ENCODE measurements at regions not wholly inside any gene's neighbourhood (a gene's known extent, or its start where the extent isn't known, plus 50 kb on each side); places are given as distances from the start of the nearest gene placed in this dataset.

GRCh38 chr11:71339396-71339881, 87.1 kb upstream of the SHANK2 start:
- H3K27me3 ChIP-seq (ENCODE audit: control insufficient read depth, insufficient read depth, low read length) = peaks cover 38% of the 10 kb centered on the region
- no peaks in the 10 kb centered on the region for H3K9me3 ChIP-seq (replicated peaks; ENCODE audit: low read length)
- peak overlapping the region; percentile 52 for H3K4me2 ChIP-seq (ENCODE audit: low read length)
- peaks cover 11% of the 10 kb centered on the region for H3K4me1 ChIP-seq (ENCODE audit: control insufficient read depth, insufficient read depth, low read length)
- no peak overlapping the region for H3K9ac ChIP-seq (ENCODE audit: low read depth, low read length)
- H3K36me3 ChIP-seq (ENCODE audit: insufficient read depth, low read length) = no peaks in the 10 kb centered on the region
- H3K4me3 ChIP-seq (ENCODE audit: low read length) = peak overlapping the region; percentile 51

- H3K9ac ChIP-seq (ENCODE audit: low read depth, low read length) = no peak overlapping the region
- peak overlapping the region; percentile 51 for H3K4me3 ChIP-seq (ENCODE audit: low read length)
- H3K9me3 ChIP-seq (replicated peaks; ENCODE audit: low read length) = no peaks in the 10 kb centered on the region
- H3K36me3 ChIP-seq (ENCODE audit: insufficient read depth, low read length) = no peaks in the 10 kb centered on the region
- peaks cover 11% of the 10 kb centered on the region for H3K4me1 ChIP-seq (ENCODE audit: control insufficient read depth, insufficient read depth, low read length)
- peaks cover 38% of the 10 kb centered on the region for H3K27me3 ChIP-seq (ENCODE audit: control insufficient read depth, insufficient read depth, low read length)
- H3K4me2 ChIP-seq (ENCODE audit: low read length) = peak overlapping the region; percentile 52
These were observed 86.5 kb upstream of the SHANK2 start for GRCh38 chr11:71338801-71339395.

- Histone ChIP-seq H3K9me3 (replicated peaks; ENCODE audit: low read length) (no peaks in the 10 kb centered on the region), H3K36me3 (ENCODE audit: insufficient read depth, low read length) (no peaks in the 10 kb centered on the region), H3K4me1 (ENCODE audit: control insufficient read depth, insufficient read depth, low read length) (peaks cover 11% of the 10 kb centered on the region), H3K9ac (ENCODE audit: low read depth, low read length) (no peak overlapping the region), H3K4me2 (ENCODE audit: low read length) (no peak overlapping the region), H3K27me3 (ENCODE audit: control insufficient read depth, insufficient read depth, low read length) (peaks cover 40% of the 10 kb centered on the region), H3K4me3 (ENCODE audit: low read length) (no peak overlapping the region)
These were observed 84.8 kb upstream of the SHANK2 start for GRCh38 chr11:71336996-71337754.

- no peak overlapping the region for H3K4me2 ChIP-seq (ENCODE audit: low read length)
- peaks cover 40% of the 10 kb centered on the region for H3K27me3 ChIP-seq (ENCODE audit: control insufficient read depth, insufficient read depth, low read length)
- no peaks in the 10 kb centered on the region for H3K9me3 ChIP-seq (replicated peaks; ENCODE audit: low read length)
- no peak overlapping the region for H3K4me3 ChIP-seq (ENCODE audit: low read length)
- no peak overlapping the region for H3K9ac ChIP-seq (ENCODE audit: low read depth, low read length)
- peaks cover 11% of the 10 kb centered on the region for H3K4me1 ChIP-seq (ENCODE audit: control insufficient read depth, insufficient read depth, low read length)
- no peaks in the 10 kb centered on the region for H3K36me3 ChIP-seq (ENCODE audit: insufficient read depth, low read length)
These were observed 84.0 kb upstream of the SHANK2 start for GRCh38 chr11:71336176-71336995.

GRCh38 chr11:71335371-71335770, 83.0 kb upstream of the SHANK2 start:
- H3K27me3 ChIP-seq (ENCODE audit: control insufficient read depth, insufficient read depth, low read length) = peaks cover 47% of the 10 kb centered on the region

GRCh38 chr11:71334191-71334590, 81.8 kb upstream of the SHANK2 start:
- no peak overlapping the region for H3K4me2 ChIP-seq (ENCODE audit: low read length)

More at GRCh38 chr11:71335371-71335770, 83.0 kb upstream of the SHANK2 start:
- H3K9ac ChIP-seq (ENCODE audit: low read depth, low read length) = no peak overlapping the region
- H3K4me2 ChIP-seq (ENCODE audit: low read length) = no peak overlapping the region
- H3K36me3 ChIP-seq (ENCODE audit: insufficient read depth, low read length) = no peaks in the 10 kb centered on the region
- H3K9me3 ChIP-seq (replicated peaks; ENCODE audit: low read length) = no peaks in the 10 kb centered on the region
- H3K4me1 ChIP-seq (ENCODE audit: control insufficient read depth, insufficient read depth, low read length) = peaks cover 11% of the 10 kb centered on the region
- no peak overlapping the region for H3K4me3 ChIP-seq (ENCODE audit: low read length)

DNA sequence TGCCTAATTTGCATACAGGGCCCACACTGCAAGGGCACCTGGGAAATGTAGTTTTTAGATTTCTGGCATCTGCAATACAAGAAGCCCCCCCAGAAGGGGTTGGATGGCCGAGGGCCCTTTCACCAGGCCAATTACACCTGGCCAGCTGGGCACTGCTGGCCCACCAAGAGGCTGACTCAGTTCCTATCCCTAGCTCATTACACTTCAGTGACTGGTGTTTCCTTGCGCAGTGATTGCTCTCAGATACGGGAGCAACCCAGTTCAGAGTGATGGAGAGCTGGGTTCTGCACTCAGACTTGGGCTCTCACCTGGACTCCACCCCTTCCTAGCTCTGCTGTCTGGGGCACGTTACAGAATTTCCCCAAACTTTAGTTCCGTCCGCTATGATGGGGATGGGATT, 81.1 kb upstream of the SHANK2 start:
- Histone ChIP-seq H3K9ac (ENCODE audit: low read depth, low read length) (no peak overlapping the region), H3K4me1 (ENCODE audit: control insufficient read depth, insufficient read depth, low read length) (no peaks in the 10 kb centered on the region), H3K4me2 (ENCODE audit: low read length) (no peak overlapping the region), H3K27me3 (ENCODE audit: control insufficient read depth, insufficient read depth, low read length) (peaks cover 36% of the 10 kb centered on the region), H3K36me3 (ENCODE audit: insufficient read depth, low read length) (no peaks in the 10 kb centered on the region), H3K9me3 (replicated peaks; ENCODE audit: low read length) (no peaks in the 10 kb centered on the region), H3K4me3 (ENCODE audit: low read length) (no peak overlapping the region)

More at GRCh38 chr11:71334191-71334590, 81.8 kb upstream of the SHANK2 start:
- Histone ChIP-seq H3K4me1 (ENCODE audit: control insufficient read depth, insufficient read depth, low read length) (peaks cover 3% of the 10 kb centered on the region), H3K9me3 (replicated peaks; ENCODE audit: low read length) (no peaks in the 10 kb centered on the region), H3K36me3 (ENCODE audit: insufficient read depth, low read length) (no peaks in the 10 kb centered on the region), H3K9ac (ENCODE audit: low read depth, low read length) (no peak overlapping the region), H3K4me3 (ENCODE audit: low read length) (no peak overlapping the region), H3K27me3 (ENCODE audit: control insufficient read depth, insufficient read depth, low read length) (peaks cover 39% of the 10 kb centered on the region)

- peaks cover 37% of the 10 kb centered on the region for H3K27me3 ChIP-seq (ENCODE audit: control insufficient read depth, insufficient read depth, low read length)
- no peaks in the 10 kb centered on the region for H3K9me3 ChIP-seq (replicated peaks; ENCODE audit: low read length)
- no peak overlapping the region for H3K9ac ChIP-seq (ENCODE audit: low read depth, low read length)
- no peaks in the 10 kb centered on the region for H3K36me3 ChIP-seq (ENCODE audit: insufficient read depth, low read length)
- no peak overlapping the region for H3K4me3 ChIP-seq (ENCODE audit: low read length)
- no peaks in the 10 kb centered on the region for H3K4me1 ChIP-seq (ENCODE audit: control insufficient read depth, insufficient read depth, low read length)
- no peak overlapping the region for H3K4me2 ChIP-seq (ENCODE audit: low read length)
These were observed 80.1 kb upstream of the SHANK2 start for GRCh38 chr11:71332447-71332846.

- H3K4me2 ChIP-seq (ENCODE audit: low read length) = no peak overlapping the region
- H3K9me3 ChIP-seq (replicated peaks; ENCODE audit: low read length) = no peaks in the 10 kb centered on the region
- H3K9ac ChIP-seq (ENCODE audit: low read depth, low read length) = no peak overlapping the region
- no peak overlapping the region for H3K4me3 ChIP-seq (ENCODE audit: low read length)
- peaks cover 40% of the 10 kb centered on the region for H3K27me3 ChIP-seq (ENCODE audit: control insufficient read depth, insufficient read depth, low read length)
- no peaks in the 10 kb centered on the region for H3K36me3 ChIP-seq (ENCODE audit: insufficient read depth, low read length)
- H3K4me1 ChIP-seq (ENCODE audit: control insufficient read depth, insufficient read depth, low read length) = no peaks in the 10 kb centered on the region
These were observed 79.7 kb upstream of the SHANK2 start for GRCh38 chr11:71332046-71332445.

DNA sequence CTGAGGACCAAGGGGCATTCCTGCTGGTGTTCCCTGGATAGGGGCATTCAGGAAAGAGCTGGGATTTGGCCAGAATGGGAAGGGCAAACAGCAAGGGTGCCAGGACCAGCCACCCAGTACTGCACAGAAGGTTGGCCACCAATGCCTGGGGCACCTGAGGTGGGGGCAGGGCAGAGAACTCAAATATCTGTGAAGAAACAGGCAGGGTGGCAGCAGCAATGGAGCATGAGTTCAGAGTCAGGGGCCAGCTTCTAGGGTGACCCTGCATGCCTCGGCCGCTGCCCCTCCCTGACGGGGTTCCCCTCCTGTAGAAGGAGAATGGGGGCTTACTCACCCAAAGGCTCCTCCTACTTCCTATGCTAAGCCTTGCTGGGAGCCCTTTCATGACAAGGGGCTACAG, 79.3 kb upstream of the SHANK2 start:
- Histone ChIP-seq H3K36me3 (ENCODE audit: insufficient read depth, low read length) (no peaks in the 10 kb centered on the region), H3K4me3 (ENCODE audit: low read length) (no peak overlapping the region), H3K9me3 (replicated peaks; ENCODE audit: low read length) (no peaks in the 10 kb centered on the region), H3K4me1 (ENCODE audit: control insufficient read depth, insufficient read depth, low read length) (no peaks in the 10 kb centered on the region), H3K4me2 (ENCODE audit: low read length) (no peak overlapping the region), H3K27me3 (ENCODE audit: control insufficient read depth, insufficient read depth, low read length) (peaks cover 44% of the 10 kb centered on the region), H3K9ac (ENCODE audit: low read depth, low read length) (no peak overlapping the region)

DNA sequence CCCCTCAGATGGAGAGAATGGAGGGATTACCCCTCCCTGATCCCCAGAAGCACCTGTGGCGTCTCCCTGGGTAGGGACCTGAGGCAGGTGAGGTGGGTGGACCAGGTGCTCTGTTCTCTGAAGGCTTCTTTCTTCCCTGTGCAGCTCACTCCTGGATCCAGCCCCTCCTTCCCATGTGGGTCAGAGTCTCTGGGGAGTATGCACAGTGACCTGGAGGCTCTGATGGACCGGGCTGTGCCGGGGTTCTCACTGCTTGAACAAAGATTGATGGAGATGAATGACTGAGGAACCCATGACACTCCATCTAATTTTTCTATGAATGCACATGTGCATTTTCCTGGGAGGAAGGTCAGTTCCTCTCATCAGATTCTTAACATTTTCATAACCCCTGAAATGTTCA, 78.6 kb upstream of the SHANK2 start:
- Histone ChIP-seq H3K4me3 (ENCODE audit: low read length) (no peak overlapping the region), H3K9me3 (replicated peaks; ENCODE audit: low read length) (no peaks in the 10 kb centered on the region)

More for the DNA sequence above, 78.6 kb upstream of the SHANK2 start:
- Histone ChIP-seq H3K4me2 (ENCODE audit: low read length) (no peak overlapping the region), H3K9ac (ENCODE audit: low read depth, low read length) (no peak overlapping the region), H3K36me3 (ENCODE audit: insufficient read depth, low read length) (no peaks in the 10 kb centered on the region), H3K4me1 (ENCODE audit: control insufficient read depth, insufficient read depth, low read length) (no peaks in the 10 kb centered on the region), H3K27me3 (ENCODE audit: control insufficient read depth, insufficient read depth, low read length) (peaks cover 43% of the 10 kb centered on the region)
